NCI-H748 treated with DMSO at 0.1 percent for 48 hours (cell line): ENCODE measurements at regions not wholly inside any gene's neighbourhood (a gene's known extent, or its start where the extent isn't known, plus 50 kb on each side); places are given as distances from the start of the nearest gene placed in this dataset.
"Not testable (repeated sequence)": the region's sequence is repeated elsewhere in the genome, so short reads cannot be mapped to it uniquely, and the experiment has no call there.

ENCODE experiments used
- DNase-seq: peaks from one replicate; lab custom pipeline; 2025; lab: John Stamatoyannopoulos, UW

DNA sequence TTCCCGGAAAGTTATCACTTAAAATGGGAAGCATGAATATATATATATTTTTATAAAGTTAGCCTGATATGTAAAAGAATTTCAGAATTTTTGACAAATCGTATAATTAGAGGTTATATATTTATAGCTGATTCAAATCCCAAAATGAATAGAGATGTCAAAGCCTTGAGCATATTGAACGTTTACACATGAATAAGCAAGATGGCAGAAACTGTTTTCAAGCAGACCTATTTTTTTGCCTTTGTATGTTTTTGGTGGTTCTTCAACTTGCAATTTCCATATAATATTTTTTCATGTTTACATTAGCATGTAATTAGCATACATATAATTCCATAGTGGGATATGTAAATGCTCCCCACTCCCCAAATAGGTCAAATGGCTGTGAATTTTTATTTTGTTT is 189.9 kb downstream of the PRL start:
- DNase-seq = no peak

DNA sequence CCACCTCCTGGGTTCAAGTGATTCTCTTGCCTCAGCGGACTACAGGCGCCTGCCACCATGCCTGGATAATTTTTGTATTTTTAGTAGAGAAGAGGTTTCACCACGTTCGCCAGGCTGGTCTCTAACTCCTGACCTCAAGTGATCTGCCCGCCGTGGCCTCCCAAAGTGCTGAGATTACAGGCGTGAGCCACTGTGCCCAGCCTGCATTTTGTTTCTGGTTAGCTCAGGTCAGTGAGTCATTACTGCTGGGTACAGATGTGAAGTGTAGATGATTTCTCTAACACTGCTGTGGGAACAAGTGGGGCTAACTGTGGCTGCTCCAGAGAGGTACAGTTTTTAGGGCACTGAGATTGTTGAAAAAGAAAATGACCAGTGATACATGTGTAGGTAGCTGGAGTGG is 188.6 kb downstream of the PRL start:
- no peak for DNase-seq

DNA sequence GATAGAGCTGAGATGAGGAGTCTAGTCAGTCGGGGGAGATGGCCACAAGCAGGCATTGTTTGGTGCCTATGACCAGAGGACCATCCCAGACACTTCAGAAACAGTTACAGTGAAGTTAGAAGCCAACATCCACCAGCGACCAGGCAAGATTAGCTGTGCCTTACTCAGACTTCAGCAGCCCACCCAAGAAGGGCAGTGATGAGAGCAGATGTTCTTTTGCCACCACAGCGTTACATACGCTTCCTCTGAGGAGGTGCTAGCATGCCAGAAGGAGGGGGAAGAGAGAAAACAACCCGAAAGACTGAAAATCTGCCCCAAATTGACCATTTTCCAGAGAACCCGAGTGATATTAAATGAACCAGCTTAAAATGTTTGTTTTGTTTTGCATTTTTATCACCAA is 186.8 kb downstream of the PRL start:
- DNase-seq = no peak

DNA sequence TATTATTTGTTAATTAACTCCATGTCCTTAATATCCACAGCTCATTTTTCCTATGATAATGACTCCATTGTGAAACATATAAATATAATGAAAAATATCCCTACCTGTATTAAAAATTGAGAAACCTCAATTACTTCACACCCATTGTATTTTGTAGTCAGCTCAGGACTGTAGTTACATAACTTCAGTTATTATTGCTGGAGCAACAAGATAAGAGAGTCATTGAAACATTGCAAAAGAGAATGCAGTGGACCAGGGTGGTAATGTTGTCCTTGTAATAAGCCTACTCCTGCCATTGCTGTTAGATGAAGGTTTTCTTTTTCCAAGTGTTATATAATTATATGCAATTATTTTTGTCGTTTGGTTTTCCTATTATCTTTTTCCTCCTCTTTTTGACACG is 184.4 kb downstream of the PRL start:
- DNase-seq = no peak

DNA sequence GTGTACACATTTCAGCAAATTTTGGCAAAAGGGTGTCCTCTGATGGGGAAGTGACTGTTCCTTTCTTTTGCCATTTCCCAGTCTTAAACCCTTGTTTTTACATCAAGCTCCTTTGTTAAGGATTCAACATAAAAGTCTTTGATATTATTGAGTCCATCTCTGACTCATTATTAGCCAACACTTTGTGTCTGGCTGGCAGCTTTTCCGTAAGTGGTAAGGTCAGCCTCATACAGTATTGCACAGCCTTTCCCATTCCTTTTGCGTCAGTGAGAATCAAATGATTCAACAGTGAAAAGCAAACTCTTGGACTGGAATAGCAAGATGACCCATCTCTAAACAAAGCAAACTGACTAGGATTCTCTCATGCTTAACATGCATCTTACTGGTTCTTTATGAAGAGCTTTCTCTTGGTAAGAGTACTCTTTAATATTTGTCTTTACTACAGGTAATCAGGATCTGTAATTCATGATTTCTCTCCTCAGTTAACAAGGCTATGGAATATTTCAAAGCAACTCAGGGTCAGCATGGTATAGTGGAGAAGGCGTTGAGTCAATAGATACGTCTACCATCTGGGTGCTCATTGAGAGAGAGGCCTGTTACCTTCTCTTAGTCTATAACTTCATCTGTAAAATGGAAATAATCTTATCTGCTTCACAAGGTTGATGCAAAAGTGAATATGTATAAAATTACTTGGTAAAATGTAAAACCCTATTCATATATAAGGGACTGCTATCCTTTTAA is 183.6 kb downstream of the PRL start:
- DNase-seq = no peak

DNA sequence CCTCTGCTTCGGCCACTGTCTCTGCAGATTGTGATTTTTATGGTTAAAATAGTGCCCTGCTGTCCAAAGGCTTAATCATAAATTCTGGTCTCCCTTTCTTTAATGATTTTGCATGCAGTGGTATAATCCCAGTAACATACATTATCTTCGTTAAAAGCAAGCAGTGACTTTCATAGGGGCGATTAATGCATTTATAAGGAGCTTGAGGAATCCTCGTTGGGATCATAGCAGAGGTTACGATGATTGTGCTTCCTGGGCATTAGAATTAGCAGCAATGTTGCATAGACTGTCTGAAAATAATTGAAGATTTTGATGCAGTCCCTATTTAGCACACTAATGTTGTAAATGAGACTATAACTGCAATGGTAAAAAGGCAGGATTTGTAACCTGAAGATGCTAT is 181.3 kb downstream of the PRL start:
- no peak for DNase-seq

DNA sequence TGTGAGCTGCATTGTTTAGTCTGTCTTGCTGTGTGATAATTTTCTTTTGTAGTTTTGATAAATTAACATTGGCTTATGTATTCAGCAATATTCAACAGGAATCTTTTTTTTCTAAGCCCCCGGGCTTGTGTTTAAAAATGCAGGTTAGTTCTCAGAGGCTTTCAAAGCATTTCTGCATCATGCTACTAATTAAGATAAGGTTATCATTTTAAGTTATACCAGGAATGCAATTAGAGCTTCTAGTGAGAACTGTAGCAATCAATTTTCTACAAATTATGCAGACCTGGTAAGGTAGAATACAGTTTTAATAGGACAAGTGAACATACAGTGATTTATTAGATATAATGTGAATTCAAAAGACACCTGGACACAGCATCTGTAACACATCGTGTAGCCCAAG is 179.2 kb downstream of the PRL start:
- no peak for DNase-seq

DNA sequence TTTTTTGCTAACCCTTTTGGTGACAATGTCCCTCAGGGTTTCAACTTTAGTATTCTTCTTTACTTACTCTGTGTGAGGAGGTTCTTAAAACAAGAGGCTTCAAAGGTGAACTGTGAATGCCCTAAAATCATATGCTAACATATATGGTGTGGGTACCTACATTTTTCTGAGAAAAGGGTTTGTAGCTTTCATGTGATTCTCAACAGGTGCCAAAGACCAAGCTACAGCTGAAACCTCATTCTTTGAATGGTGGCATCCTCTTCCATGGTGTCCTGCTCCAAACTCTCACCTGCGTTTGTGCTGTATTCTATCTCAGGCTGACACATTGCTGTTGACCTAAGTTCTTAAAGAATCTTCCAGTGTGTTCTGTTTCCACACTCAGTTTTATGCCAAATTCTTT is 177.3 kb downstream of the PRL start:
- DNase-seq = no peak

DNA sequence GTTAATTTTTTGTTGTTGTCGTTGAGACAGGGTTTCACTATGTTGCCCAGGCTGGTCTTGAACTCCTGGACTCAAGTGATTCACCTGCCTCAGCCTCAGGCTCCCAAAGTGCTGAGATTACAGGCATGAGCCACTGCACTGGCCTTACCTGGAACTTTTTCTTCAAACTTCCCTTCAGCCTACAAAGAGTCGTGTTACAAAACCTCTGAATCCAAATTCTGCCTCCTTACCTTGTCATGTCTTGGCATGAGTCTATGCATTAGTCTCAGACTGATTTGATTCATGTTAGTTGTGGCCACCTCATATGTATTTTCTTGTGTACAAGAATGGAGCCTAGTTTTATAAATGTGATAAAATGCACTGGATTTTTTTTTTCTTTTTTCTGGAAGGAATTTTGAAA is 172.1 kb downstream of the PRL start:
- no peak for DNase-seq

DNA sequence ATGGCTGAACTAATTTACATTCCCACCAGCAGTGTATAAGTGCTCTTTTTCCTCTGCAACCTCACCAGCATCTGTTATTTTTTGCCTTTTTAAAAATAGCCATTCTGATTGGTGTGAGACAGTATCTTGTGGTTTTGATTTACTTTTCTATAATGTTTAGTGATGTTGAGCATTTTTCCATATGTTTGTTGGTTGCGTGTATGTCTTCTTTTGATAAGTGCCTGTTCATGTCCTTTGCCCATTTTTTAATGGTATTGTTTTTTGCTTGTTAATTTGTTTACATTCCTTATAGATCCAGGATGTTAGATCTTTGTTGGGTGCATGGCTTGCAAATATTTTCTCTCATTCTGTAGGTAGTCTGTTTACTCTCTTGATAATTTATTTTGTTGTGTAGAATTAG is 169.9 kb downstream of the PRL start:
- DNase-seq = no peak

DNA sequence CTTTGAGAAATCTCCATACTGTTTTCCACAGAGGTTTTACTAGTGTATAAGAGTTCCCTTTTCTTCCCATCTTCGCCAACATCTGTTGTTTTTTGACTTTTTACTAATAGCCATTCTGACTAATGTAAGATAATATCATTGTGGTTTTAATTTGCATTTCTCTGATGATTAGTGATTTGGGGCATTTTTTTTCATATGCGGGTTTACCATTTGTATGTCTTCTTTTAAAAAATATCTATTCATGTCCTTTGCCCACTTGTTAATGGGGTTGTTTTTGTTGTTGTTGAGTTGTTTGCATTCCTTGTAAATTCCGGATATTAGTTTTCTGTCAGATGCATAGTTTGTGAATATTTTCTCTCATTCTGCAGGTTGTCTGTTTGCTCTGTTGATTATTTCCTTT is 167.1 kb downstream of the PRL start:
- DNase-seq = no peak

DNA sequence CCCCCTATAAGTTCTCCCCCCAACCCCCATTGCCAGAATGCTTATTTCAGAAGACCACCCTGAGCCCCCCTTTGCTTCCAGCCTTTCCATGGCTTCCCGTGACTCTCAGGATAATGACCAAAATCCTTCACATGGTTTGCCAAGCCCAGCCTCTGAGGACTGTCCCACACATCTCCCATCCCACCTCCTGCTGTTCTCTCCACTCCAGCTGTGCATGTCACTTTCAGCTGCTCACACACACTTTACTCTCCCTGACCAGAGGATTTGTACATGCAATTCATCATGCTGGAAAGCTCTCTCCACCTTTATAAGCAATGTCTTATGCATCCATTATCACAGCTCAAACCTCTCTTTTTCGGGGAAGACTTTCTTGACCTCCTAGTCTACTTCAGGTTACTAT is 164.2 kb downstream of the PRL start:
- no peak for DNase-seq

DNA sequence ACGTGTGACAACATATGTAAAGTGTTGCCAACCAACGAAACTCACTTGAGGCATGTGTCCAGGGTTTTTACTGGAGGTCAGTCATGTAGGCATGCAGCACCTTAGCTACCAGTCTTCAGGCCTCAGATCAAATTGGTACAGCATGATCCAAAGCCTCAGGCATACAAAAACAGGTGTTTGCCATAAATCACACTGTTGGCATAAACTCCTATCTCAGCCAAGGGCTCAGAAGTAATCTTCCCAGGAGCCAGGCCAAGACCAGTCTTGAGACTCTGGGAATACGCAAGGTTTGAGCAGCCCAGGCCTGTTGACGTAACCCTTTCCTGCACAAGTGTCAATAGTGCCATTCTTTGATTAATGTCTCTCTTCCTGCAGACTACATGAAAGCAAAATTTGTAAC is 163.5 kb downstream of the PRL start:
- no peak for DNase-seq

DNA sequence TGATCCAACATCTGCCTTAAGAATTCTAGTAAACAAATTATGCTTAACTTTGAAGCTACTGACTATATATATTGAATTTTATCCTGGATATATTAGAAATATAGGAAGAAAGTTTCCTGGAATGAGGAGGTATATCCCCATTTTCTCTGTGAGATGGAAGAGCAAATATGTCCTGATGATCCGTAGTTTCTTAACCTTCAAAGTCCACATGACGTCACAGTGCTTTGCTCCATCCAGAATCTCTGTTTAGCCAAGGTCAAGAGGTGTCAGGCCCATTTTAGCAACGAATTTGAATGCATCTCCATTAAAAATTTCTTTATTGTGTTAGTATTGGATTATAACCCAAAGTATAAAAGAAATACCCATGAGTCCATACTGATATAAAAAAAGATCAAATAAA is 162.5 kb downstream of the PRL start:
- no peak for DNase-seq

DNA sequence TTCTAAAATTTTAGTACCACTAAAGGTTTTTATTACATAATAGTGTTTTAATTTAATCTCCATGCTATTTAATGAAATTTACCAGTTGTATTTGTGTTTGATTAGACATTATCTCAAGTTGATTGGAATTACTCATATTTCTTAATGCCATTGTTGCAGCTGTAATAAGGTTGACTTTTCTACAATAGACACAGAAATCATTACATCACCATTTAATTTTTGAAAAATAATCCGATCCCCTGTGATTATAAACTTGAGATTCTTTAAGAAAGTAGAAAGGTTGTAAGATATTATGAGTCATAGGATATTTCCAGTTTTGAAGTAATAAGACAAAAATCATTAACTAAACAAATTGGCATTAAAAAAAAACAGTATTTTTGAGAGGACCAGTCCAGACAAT is 161.4 kb downstream of the PRL start:
- no peak for DNase-seq

DNA sequence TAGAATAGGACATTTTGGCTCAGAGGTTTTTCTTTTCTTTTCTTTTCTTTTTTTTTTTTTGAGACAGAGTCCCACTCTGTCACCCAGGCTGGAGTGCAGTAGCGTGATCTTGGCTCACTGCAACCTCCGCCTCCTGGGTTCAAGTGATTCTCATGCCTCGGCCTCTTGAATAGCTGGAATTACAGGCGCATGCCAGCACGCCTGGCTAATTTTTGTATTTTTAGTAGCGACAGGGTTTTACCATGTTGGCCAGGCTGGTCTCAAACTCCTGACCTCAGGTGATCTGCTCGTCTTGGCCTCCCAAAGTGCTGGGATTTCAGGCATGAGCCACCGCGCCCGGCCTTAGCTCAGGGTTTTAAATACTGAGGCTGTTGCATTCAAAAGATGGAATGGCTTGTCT is 156.1 kb downstream of the PRL start:
- DNase-seq = not testable (repeated sequence)

DNA sequence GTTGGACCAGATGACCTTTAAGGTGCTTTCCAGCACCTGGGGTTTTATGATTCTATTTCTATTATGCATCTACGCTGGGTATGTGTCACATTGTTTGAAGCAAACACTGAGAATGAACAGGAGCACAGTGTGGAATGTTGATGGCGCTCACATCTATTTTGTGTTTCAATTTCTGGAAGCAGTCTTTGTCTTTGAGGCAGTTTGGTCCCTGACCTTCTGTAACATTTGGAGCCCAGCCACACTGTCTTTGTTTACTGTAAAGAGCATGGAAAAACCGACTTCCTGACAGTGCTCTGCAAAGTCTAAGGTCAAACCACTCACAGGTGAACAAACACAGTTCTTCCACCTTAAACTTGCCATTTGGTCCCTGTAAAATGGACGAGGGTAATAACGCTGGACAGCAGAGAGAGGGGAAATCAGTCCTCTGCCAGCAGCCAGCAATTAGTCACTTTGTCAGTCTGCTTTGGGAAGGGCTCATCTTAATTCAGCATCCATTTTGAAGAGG is 155.5 kb downstream of the PRL start:
- peak; percentile 99 for DNase-seq

DNA sequence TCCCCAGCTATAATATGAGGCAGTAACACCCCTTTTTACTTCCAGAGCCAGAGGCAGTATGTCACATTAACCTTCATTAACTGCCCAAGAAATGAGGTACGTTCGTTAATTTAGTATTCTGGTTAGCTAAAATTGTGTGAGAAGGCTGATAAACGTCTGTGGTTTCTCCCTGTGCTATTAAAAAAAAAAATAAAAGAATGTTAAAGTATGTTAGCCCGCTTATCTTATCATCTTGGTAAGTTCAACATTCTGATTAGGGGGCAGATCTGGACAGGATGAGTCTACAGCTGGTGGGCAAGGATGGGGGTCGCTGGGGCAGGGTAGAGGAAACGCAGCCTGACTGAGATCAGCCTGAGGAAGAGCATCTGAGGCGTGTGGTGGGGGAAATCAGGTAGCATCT is 154.0 kb downstream of the PRL start:
- no peak for DNase-seq

DNA sequence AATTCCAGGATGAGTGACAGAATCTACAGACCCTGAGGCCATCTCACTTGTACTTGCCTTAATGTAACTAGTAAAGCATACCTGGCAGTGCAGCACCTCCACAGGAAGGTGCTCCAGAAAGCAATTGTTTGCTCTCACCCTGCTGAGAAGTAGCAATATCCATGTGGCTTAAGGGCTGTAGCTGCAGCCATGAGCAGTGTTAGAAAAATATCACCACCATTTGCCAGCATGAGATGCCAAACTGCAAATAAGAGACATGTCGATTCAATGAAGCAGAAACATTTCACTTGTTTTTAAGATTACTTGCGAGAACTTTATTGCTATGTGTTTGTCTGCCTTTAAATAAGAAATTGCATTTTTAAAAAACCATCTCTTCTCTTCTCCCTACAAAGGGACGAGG is 151.5 kb downstream of the PRL start:
- no peak for DNase-seq

DNA sequence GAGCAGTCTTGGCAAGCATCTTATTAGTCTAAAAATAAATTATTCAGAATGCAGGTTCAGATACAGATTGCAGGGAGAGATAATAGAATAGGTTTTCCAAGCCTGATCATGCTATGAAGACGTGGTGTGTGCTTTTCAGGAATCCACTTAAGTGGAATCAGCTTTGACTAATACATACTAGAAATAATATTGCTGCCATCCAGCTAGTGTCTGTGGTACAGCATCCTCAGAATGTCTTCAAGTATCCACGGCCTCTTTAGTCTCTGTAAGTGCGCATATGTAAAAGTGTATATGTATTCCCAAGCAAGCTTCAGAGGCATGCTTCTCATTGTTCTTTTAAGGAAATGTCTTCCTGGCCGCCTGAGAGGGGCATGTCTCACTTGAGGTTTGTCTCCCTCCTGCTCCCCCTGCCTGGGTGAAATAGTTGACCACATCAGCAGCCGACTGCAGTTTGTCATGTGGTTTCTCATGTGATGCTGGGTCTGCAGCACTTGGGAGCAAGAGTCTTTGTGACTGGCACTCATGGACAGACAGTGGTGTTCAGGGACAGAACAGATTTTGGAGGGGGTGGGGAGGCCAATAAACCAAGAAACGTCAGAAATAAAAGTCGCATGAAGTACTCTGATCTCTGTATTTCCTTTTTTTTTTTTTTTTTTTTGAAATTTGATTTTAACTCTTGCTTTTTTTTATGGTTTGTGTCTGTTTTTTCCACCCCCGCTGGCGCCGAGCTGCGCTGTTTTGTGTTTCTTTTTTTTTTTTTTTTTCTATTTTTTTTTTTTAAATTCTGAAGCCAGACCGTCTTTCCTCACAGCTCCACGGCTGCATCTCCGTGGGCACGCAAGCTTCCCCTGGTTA is 150.8 kb downstream of the PRL start:
- peak; percentile 84 for DNase-seq

DNA sequence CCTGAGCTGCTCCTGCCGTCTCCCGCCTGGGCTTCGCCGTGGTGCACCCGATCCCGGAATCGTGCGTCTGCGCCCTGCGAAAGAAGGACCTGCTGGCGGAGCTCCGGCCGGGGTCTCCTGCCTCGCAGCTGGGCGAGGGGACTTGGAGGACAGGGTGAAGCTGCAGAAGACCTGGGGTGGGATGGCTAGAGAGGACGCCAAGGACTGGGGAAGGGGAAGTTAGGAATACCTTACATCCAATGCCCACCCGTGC is 150.2 kb downstream of the PRL start:
- DNase-seq = peak; percentile 58

DNA sequence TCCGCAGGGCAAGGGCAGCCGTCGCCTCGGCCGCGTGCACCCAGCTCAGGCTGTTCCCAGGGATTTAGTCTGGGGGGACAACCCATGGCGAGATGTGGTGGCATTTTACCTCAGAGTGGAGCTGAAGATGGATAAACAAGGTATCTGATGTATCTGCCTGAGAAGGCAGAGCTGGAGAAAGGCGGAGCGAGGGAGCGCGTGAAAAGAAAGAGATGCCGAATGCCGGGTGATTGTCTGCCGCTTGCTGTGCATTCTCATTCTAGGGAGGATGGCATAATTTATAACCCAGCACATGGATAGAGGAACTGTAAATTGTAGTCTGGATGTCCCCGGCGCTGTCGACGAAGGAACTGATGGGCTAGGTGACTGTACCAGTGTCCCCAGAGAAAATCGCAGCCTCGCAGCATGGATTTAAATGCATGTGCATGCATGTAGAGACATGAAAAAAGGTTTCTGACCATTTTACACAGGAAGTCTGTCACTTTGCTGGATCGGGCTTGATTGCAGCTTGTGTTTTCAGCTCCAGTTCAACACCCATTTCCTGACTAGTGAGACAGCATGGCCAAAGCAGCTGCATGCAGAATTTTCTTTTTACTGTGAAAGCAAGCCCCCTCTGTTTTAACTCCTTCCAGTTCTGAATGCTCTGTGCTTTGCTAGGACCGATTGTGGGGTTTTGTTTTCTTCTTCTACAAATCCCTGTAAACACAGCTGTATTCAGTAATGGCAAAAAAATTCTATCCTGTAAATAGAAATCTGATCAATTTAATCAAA is 149.7 kb downstream of the PRL start:
- peak; percentile 68 for DNase-seq
